PFSK-1 (cell line): ENCODE measurements at regions not wholly inside any gene's neighbourhood (a gene's known extent, or its start where the extent isn't known, plus 50 kb on each side); places are given as distances from the start of the nearest gene placed in this dataset.

ENCODE experiments used
- FOXP2 ChIP-seq: optimal IDR thresholded peaks from 2 replicates; pipeline ENCODE3; 2011; ENCODE audit warnings: borderline replicate concordance, control low read depth, inconsistent platforms; ENCODE audit not compliant: insufficient read depth; ENCODE audit errors: extremely low read length, extremely low read depth
- POLR2AphosphoS5 ChIP-seq: IDR thresholded peaks from 2 replicates; pipeline ENCODE4 v1.6.1; 2012; ENCODE audit warnings: low read depth, mild to moderate bottlenecking, control low read depth, low read length, moderate library complexity
- SIN3A ChIP-seq: IDR thresholded peaks from 2 replicates; pipeline ENCODE4 v1.6.1; 2012; ENCODE audit warnings: mild to moderate bottlenecking, low read length, moderate library complexity, borderline replicate concordance; ENCODE audit not compliant: insufficient read depth
- TAF1 ChIP-seq: IDR thresholded peaks from 2 replicates; pipeline ENCODE4 v1.6.1; 2012; ENCODE audit warnings: low read length, control low read depth, borderline replicate concordance; ENCODE audit not compliant: insufficient read depth
- TF ChIP-seq, protein P1 (sequence below), 2 experiments: IDR thresholded peaks; 2 replicates each; pipeline versions ENCODE4 v1.6.1 to v1.8.0; 2011 to 2012; ENCODE audit warnings: low read depth in 2 of 2, low read length in 2 of 2, control low read depth in 1 of 2, inconsistent platforms in 1 of 2, mild to moderate bottlenecking in 1 of 2, moderate library complexity in 1 of 2; ENCODE audit not compliant: insufficient read depth in 1 of 2

DNA sequence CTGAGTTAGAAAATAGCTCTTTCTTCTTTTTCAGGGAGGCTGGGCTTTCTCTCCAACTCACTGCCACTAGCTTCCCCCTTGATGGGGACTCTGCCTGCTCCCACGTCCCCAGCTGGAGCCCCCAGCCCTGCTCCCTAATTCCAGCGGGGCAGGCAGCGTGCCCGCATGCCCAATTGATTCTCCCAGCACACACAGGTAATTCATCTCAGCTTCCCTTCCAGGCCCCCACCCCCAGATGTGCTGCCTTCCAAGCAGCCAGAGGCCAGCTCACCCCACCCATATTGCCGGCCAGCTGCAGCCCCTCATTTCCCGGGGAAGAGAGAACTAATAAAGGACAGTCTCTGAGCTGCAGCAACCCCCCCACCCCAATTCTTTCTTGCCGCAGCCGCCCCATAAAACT is 69.8 kb downstream of the EFNB1 start:
- TF ChIP-seq, protein P1, sequence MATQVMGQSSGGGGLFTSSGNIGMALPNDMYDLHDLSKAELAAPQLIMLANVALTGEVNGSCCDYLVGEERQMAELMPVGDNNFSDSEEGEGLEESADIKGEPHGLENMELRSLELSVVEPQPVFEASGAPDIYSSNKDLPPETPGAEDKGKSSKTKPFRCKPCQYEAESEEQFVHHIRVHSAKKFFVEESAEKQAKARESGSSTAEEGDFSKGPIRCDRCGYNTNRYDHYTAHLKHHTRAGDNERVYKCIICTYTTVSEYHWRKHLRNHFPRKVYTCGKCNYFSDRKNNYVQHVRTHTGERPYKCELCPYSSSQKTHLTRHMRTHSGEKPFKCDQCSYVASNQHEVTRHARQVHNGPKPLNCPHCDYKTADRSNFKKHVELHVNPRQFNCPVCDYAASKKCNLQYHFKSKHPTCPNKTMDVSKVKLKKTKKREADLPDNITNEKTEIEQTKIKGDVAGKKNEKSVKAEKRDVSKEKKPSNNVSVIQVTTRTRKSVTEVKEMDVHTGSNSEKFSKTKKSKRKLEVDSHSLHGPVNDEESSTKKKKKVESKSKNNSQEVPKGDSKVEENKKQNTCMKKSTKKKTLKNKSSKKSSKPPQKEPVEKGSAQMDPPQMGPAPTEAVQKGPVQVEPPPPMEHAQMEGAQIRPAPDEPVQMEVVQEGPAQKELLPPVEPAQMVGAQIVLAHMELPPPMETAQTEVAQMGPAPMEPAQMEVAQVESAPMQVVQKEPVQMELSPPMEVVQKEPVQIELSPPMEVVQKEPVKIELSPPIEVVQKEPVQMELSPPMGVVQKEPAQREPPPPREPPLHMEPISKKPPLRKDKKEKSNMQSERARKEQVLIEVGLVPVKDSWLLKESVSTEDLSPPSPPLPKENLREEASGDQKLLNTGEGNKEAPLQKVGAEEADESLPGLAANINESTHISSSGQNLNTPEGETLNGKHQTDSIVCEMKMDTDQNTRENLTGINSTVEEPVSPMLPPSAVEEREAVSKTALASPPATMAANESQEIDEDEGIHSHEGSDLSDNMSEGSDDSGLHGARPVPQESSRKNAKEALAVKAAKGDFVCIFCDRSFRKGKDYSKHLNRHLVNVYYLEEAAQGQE (IDR thresholded peaks at IDR 0.05; ENCODE audit: insufficient read depth in 1 of 2, low read depth in 2 of 2, low read length in 2 of 2): no peak
- TF ChIP-seq TAF1 (no peak), SIN3A (no peak), POLR2AphosphoS5 (no peak), FOXP2 (no peak)

DNA sequence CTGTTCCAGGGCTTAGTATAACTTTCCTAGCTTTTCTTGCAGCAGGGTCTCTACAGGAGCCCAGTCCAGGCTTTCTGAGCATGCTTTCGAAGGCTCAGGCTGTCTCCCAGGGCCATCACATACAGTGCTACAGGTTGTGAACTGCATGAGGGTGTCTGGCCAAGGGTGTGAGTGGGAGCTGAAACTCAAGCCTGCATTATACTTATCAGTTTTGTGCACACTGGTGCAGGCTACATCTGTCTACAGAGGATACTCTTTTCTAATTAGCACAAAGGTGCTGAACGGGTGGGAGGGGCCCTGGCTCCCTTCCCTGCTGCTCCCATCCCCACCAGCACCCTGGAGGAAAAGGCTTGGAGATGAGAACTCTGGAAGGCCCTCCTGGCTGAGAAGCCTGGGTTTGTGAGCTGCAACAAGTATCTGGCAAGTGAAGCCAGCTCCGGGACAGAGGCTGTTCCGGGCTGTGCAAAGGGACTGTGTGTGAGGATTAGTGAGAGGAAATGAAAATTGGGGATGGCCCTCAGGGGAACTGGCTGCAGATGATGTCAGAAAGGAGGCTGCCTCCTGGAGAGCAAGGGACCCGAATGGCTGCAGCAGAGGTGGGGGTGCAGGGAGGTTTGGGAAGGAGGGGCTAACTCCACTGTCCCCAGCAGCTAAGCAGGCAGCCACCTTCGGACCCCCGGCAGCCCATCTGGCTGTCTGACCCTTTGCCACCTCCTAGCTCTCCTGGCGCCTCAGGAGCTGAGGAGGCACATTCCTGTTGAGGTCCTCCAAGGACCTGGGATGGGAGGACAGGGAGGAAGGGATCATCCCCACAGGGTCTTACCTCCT is 68.5 kb downstream of the EFNB1 start:
- no peak for TF ChIP-seq POLR2AphosphoS5
- TF ChIP-seq, protein P1 (IDR thresholded peaks at IDR 0.05; ENCODE audit: insufficient read depth in 1 of 2, low read depth in 2 of 2, low read length in 2 of 2): no peak
- TF ChIP-seq FOXP2: no peak
- TF ChIP-seq SIN3A: no peak
- TF ChIP-seq TAF1: no peak

DNA sequence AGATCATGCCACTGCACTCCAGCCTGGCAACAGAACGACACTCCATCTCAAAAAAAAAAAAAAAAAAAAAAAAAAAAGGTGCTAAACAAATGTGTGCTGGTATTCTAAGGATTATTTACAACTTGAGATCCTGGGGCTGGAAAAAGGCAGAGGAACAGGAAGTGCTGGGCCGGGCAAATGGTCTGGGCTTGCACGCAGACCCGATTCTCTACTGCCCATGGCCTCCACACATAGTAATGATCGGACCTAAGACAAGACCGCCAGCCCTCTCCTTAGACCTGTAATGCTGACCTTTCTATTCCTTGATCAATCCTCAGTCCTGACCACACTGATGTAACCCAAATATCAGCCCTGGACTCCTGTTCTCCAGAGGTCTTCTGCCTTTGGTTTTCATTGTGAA is 67.8 kb downstream of the EFNB1 start:
- TF ChIP-seq FOXP2: no peak
- TF ChIP-seq, protein P1 (IDR thresholded peaks at IDR 0.05; ENCODE audit: insufficient read depth in 1 of 2, low read depth in 2 of 2, low read length in 2 of 2): no peak
- no peak for TF ChIP-seq POLR2AphosphoS5
- no peak for TF ChIP-seq SIN3A
- TF ChIP-seq TAF1: no peak

- TF ChIP-seq SIN3A (no peak), FOXP2 (no peak), POLR2AphosphoS5 (no peak), TAF1 (no peak)
- TF ChIP-seq, protein P1 (IDR thresholded peaks at IDR 0.05; ENCODE audit: insufficient read depth in 1 of 2, low read depth in 2 of 2, low read length in 2 of 2): no peak
Measured at GRCh38 chrX:68895778-68896177, 67.0 kb downstream of the EFNB1 start.

- no peak for TF ChIP-seq FOXP2
Measured at GRCh38 chrX:68895341-68895755, 66.5 kb downstream of the EFNB1 start.
